Choroid plexus epithelial cell (primary cell): ENCODE measurements at regions not wholly inside any gene's neighbourhood (a gene's known extent, or its start where the extent isn't known, plus 50 kb on each side); places are given as distances from the start of the nearest gene placed in this dataset.
A peak's percentile ranks its signal among the peaks of the same experiment; 100 is the strongest.

Experiments used
- DNase-seq: peaks from one replicate; pipeline ENCODE4 v3.0.0-alpha.2; 2010; ENCODE audit warnings: low read depth
- H3K4me3 ChIP-seq: 2 replicates; pipeline ENCODE4 v1.5.1; 2011; ENCODE audit warnings: low read depth, mild to moderate bottlenecking, control low read depth, low read length, moderate library complexity
- TF ChIP-seq, protein P1 (sequence below): conservative IDR thresholded peaks from 2 replicates; pipeline ENCODE4 v1.5.1; 2011; ENCODE audit warnings: low read depth, mild to moderate bottlenecking, control low read depth, inconsistent platforms, low read length, moderate library complexity

DNA sequence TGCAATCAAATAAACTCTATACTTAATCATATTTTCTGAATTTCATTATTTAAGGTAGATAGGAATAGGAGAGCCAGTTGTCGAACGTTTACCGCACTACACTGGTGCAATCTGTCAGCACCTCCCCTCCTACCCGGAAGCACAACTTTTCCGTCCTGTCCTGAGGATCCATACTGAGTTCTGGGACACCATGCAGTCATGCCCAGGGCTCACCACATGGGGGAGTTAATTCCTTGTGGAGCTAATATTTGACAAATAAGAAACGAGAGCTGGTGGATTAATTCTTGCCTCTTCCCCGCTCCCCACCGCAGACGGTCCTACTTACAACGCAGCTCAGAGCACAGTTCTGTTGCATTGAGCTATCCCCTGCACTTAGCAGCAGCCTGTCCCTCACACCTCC lies 107.7 kb upstream of the RALGAPA2 start:
- H3K4me3 ChIP-seq = no peak overlapping the region
- peak; percentile 7 for DNase-seq
- TF ChIP-seq, protein P1, sequence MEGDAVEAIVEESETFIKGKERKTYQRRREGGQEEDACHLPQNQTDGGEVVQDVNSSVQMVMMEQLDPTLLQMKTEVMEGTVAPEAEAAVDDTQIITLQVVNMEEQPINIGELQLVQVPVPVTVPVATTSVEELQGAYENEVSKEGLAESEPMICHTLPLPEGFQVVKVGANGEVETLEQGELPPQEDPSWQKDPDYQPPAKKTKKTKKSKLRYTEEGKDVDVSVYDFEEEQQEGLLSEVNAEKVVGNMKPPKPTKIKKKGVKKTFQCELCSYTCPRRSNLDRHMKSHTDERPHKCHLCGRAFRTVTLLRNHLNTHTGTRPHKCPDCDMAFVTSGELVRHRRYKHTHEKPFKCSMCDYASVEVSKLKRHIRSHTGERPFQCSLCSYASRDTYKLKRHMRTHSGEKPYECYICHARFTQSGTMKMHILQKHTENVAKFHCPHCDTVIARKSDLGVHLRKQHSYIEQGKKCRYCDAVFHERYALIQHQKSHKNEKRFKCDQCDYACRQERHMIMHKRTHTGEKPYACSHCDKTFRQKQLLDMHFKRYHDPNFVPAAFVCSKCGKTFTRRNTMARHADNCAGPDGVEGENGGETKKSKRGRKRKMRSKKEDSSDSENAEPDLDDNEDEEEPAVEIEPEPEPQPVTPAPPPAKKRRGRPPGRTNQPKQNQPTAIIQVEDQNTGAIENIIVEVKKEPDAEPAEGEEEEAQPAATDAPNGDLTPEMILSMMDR = peak; percentile 36

DNA sequence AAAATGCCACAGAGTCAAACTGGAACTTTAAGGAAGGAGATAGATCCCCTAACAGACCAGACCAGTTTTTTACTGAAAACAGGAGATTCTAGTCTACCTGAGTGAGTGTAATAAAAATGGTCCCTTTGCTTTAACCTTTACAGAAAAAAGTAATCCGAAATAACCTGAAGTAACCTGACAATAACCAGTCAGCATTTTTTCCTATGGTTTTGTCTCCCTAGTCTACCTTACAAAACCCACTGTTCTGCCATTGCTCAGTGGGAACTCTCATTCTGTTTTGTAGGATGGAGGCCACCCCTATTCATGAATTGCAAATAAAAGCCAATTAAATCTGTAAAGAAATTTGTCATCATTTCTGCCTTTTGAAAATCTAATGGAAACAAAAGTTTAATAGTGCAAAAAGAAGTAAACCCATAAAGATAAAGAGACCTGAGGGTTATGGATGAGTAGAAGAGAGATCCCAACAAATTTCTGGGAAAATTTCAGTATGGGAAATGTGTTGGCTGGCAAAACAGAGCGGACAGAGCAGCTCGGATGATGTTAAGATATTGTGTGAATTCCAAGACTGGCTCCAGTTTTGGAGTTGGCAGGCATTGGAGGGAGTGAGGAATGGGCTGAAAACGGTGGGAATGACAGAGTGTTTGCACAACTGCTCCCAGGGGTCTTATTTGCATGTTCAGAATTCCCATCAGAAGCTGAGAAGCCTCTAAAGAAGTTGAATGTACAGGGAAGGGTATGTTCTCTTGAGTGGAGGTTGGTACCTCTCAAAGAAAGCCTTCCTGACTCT lies 104.7 kb upstream of the RALGAPA2 start:
- no peak overlapping the region for H3K4me3 ChIP-seq
- DNase-seq = no peak
- TF ChIP-seq, protein P1 = no peak

DNA sequence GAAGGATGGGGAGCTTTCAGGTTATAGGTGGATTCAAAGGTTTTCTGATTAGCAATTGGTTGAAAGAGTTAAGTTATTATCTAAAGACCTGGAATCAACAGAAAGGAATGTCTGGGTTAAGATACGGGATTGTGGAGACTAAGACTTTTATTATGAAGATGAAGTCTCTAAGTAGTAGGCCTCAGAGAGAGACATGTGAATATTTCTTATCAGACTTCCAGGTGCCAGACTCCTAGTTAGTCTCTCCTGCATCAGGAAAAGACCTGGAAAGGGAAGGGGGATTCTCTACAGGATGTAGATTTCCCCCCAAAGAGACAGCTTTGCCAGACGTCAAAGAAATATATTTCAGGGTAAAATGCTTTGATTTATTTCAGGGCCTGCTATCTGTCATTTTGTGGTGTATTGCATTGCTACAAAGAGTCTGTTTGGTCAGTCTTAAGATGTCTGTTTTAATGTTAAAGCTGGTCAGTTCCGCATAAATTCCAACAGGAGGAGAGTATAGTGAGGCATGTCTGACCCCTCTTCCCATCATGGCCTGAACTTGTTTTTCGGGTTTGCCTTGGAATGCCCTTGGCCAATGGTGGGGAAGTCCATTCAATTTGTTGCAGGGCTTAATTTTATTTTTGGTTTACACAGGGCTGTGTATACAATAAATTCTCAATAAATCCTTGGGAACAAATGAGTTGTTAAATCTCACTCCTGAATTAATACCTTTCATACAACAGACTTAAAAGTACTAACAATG lies 103.4 kb upstream of the RALGAPA2 start:
- H3K4me3 ChIP-seq = no peak overlapping the region
- DNase-seq = no peak
- TF ChIP-seq, protein P1 = no peak

DNA sequence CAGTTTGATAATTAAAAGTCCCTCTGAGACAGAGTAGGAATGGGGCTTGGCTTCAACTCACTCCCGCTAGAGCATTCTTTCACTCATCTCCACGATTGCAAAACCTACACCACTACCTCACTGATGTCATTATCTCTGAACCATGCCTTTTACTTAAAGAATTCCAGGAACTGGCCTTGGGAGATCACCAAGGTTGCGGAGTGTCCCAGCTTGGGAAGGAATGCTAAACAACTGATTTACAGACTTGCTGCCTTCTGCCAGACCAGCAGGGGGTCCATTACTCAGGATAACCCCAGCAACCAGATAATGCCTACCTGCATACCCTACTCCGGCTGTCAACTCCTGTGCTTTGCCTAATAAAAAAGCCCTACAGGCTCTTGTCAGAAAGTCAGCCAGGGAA lies 102.2 kb upstream of the RALGAPA2 start:
- H3K4me3 ChIP-seq = no peak overlapping the region
- TF ChIP-seq, protein P1 = no peak
- no peak for DNase-seq

DNA sequence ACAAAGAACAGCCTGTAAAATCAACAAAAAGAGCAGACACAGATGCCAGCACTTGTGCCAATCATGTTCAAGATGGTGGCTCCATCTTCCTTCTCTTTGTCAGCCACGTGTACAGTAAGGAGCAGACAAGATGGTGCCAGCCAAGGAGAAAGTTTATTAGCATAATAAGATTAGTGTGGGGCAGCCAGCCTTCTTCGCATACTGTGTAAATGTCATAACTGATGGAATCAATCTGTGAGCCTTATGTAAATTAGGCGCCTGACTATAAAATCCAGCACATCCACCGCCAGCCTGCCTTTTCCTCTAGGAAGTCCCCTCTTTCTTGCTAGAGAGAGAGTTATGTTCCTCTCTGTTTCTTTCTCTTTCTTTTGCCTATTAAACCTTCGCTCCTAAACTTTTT lies 99.7 kb upstream of the RALGAPA2 start:
- TF ChIP-seq, protein P1 = no peak
- H3K4me3 ChIP-seq = no peak overlapping the region

DNA sequence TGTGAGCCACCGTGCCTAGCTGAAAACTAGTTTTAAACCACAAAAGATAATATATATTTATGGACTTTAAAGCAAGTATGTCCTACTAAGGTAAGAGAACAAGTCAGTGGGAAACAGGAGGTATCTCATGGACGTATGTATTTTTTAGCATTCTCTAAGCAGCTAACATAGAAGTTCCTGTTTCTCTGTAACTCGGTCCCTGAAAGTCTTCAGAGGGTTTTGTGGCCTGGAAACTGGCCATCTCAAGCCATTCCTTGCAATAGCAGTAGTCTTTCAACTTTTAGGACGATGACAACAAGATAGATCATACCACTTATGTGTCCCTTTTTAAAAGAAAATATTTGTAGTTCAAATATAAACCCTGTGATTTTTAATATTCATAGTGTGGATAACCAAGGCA lies 95.6 kb upstream of the RALGAPA2 start:
- no peak overlapping the region for H3K4me3 ChIP-seq
- DNase-seq = no peak
- TF ChIP-seq, protein P1 = no peak

More for the DNA sequence above, 99.7 kb upstream of the RALGAPA2 start:
- no peak for DNase-seq
